GM12873 (cell line): ENCODE measurements at regions not wholly inside any gene's neighbourhood (a gene's known extent, or its start where the extent isn't known, plus 50 kb on each side); places are given as distances from the start of the nearest gene placed in this dataset.

ENCODE experiments used
- CTCF ChIP-seq: IDR thresholded peaks from 2 replicates; pipeline ENCODE4 v1.5.1; 2012; ENCODE audit warnings: low read depth, mild to moderate bottlenecking, moderate library complexity, low read length, control low read depth; ENCODE audit not compliant: insufficient read depth; ENCODE audit errors: missing control alignments

DNA sequence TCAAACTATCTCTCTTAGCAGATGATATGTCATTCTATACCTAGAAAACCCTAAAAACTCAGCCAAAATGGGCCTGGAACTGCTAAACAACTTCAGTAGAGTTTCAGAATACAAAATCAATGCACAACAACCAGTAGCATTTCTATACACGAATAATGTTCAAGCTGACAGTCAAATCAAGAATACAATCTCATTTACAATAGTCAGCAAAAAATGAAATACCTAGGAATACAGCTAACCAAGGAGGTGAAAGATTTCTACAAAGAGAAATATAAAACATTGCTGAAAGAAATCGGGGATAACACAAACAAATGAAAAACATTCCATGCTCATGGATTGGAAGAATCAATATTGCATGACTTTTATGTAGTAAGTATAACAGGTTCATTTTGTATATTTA is 804.8 kb downstream of the SLITRK1 start:
- no peak for TF ChIP-seq CTCF

DNA sequence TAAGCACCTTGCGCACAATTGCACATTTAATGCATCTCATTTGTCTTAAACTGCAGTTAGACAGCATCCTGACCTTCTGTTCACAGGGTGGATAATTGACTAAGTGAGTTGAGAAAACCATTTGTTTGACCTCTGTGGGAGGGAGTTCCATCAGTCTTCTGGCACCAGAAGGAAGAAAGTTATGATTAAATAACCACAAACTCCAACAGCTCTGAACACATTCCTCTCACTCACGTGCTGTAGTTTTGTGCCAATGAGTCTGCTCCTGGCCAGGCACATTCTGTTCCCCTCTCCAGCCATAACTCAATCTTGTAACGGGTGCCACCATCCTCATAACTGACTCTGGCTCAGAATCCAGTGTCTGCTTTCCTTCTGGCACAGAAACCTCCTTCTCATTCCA is 817.2 kb downstream of the SLITRK1 start:
- TF ChIP-seq CTCF: no peak

- TF ChIP-seq CTCF: no peak
Observed at GRCh38 chr13:83057119-83057518, 825.2 kb downstream of the SLITRK1 start.

DNA sequence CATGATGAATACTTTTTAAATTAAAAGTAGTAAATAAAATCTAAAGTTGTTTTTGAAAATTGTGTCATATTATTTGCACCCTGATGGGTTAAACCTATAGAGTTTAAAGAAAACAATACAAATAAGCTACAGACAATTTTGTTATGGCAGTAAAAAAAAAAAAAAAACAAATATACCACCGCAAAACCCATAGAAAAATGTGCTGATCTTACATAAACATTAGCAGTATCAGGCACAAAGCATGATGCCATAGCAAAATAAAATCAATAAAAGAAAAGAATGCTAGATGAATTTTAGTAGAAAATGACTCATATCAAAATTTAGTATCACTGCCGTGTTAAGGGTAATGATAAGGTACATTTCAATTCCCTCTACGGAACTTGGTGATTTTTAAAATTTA is 826.0 kb downstream of the SLITRK1 start:
- TF ChIP-seq CTCF: no peak

- no peak for TF ChIP-seq CTCF
Observed at GRCh38 chr13:83048419-83048818, 833.9 kb downstream of the SLITRK1 start.

- no peak for TF ChIP-seq CTCF
Observed at GRCh38 chr13:83024955-83025594, 857.2 kb downstream of the SLITRK1 start.

DNA sequence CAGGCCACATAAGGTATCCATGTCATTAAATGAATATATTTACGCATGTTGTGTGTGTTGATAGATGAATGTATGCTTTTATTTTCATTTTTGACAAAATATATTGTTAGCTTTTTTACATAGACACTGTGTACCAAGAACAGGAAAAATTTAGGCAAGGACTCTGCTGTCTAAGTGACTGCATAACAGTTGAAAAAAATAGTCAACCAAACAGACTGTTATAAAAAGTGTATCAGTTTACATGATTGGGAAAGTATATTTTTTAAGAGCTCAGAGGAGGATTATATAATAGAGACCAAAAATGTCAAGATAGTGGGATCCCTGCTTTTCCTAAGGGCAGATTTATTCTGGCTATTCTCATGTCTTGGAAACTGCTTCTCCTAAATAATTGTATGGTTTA is 858.0 kb downstream of the SLITRK1 start:
- no peak for TF ChIP-seq CTCF
